ENCODE measurements at regions not wholly inside any gene's neighbourhood (a gene's known extent, or its start where the extent isn't known, plus 50 kb on each side); places are given as distances from the start of the nearest gene placed in this dataset.

DNA sequence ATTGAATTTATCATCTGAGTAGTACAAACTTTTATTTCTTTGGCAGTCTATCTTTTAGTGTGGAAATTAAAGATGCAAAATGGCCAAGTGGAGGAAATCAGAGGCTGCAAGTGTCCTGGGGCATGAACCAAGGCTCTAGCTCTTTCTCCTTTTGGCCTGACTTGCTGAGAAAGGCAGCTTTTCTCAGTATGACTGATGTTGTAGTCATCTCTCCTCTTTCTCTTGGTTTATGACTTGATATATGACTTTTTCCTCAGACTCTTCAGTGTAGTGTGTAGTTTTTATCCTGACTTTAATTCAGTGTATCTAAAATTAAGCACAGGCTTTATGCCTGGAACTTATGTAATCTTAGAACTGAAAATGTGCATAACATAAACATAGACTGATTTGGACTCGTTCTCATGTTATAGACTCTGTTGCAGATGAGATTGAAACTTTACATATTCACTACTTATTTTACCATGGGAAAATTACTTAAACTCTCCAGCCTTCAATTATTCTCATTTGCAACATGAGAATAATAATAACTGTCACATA is 65.7 kb downstream of the SLITRK5 start:
- no peak for DNase-seq (ENCODE audit: extremely low read depth, low read depth)
- TF ChIP-seq, protein P1, sequence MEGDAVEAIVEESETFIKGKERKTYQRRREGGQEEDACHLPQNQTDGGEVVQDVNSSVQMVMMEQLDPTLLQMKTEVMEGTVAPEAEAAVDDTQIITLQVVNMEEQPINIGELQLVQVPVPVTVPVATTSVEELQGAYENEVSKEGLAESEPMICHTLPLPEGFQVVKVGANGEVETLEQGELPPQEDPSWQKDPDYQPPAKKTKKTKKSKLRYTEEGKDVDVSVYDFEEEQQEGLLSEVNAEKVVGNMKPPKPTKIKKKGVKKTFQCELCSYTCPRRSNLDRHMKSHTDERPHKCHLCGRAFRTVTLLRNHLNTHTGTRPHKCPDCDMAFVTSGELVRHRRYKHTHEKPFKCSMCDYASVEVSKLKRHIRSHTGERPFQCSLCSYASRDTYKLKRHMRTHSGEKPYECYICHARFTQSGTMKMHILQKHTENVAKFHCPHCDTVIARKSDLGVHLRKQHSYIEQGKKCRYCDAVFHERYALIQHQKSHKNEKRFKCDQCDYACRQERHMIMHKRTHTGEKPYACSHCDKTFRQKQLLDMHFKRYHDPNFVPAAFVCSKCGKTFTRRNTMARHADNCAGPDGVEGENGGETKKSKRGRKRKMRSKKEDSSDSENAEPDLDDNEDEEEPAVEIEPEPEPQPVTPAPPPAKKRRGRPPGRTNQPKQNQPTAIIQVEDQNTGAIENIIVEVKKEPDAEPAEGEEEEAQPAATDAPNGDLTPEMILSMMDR (IDR thresholded peaks at IDR 0.05; ENCODE audit: low read depth, low read length): no peak

DNA sequence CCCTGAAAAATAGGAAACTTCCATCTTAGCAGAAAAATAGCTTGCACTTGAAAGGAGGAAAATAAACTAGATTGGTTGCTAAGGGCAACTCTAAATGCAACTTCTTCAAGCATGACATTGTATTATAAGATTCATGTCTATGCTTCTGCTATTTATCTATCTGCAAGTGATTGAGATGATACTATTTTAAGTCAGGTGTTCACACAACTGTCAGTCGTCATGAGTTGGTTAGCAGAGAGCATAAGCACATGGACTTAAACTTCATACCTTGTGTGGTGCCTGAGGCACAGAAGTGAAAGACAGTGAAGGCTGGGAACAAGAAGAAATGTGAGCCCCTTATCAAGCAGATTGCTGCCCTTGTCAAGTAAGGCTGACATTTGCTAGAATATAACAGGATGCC is 82.9 kb downstream of the SLITRK5 start:
- TF ChIP-seq, protein P1 (IDR thresholded peaks at IDR 0.05; ENCODE audit: low read depth, low read length): no peak
- DNase-seq (ENCODE audit: extremely low read depth, low read depth): no peak

DNA sequence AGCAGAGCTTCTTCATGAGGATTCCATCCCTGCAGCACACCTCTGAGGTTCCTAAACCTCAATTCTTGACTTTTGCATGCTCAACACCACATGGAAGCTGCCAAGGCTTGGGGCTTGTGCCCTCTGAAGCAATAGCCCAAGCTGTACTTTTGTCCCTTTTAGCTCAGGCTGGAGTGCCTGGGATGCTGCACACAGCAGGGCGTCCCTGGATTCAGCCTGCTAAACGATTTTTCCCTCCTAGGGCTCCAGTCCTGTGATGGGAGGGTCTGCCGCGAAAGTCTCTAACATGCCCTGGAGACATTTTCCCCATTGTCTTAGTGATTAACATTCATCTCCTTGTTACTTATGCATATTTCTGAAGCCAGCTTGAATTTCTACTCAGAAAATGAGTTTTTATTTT is 98.3 kb downstream of the SLITRK5 start:
- TF ChIP-seq, protein P1 (IDR thresholded peaks at IDR 0.05; ENCODE audit: low read depth, low read length): no peak
- DNase-seq (ENCODE audit: extremely low read depth, low read depth): no peak

DNA sequence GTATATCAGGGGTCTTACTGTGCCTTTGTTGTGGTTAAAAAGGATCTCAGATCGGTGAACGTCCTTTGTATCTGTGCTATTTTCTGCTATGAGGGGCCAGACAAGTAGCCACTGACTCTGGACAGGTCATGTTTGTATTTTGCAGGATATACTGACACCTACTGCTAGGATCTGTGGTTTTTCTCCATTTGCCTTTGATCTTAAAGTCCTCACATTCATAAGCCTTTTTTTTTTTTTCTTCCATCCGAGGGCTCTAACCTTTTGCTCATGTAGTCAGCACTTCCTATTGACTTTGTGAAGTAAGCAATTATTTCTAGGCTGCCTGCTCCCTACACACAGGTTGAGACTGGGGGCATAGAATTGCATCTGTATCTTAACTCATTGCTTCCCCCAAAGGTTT is 106.2 kb downstream of the SLITRK5 start:
- DNase-seq (ENCODE audit: extremely low read depth, low read depth): no peak
- TF ChIP-seq, protein P1 (IDR thresholded peaks at IDR 0.05; ENCODE audit: low read depth, low read length): no peak

DNA sequence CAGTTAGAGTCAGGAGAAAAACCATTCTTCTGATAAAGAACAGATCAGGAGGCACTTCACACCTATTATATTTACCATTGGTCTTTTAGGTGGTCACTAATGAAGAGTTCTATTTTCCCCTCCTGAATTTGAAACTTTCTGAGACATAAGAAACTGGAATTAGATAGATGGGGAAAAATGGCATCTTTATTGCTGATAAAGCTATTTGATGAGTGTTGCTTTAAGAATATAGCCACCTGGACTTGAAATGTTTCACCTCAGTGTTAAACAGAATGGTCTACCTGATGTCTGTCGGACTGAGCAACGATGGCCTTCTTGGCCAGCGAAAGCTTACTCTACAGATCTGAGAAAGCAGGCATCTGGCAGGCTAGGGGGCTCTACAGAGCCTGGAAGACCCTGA is 107.0 kb downstream of the SLITRK5 start:
- TF ChIP-seq, protein P1 (IDR thresholded peaks at IDR 0.05; ENCODE audit: low read depth, low read length): no peak
- no peak for DNase-seq (ENCODE audit: extremely low read depth, low read depth)

DNA sequence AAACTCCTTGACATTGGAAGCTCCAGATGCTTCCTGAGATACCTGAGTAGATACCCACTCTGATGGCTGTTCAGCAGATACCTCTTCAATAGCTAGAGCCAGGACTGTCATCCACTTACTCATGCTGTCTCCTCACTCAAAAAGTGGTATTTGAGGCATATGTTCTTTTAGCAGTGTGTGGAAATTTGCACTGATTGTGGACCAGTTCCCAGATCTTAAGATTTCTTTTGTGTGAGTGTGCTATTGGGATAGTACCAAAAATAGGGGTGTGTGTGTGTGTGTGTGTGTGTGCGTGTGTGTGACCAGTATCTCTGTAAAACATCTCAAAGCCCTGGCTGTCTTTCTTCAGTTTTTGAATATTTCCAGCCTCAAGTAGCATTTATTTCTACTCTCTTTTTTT is 108.3 kb downstream of the SLITRK5 start:
- TF ChIP-seq, protein P1 (IDR thresholded peaks at IDR 0.05; ENCODE audit: low read depth, low read length): no peak
- no peak for DNase-seq (ENCODE audit: extremely low read depth, low read depth)

DNA sequence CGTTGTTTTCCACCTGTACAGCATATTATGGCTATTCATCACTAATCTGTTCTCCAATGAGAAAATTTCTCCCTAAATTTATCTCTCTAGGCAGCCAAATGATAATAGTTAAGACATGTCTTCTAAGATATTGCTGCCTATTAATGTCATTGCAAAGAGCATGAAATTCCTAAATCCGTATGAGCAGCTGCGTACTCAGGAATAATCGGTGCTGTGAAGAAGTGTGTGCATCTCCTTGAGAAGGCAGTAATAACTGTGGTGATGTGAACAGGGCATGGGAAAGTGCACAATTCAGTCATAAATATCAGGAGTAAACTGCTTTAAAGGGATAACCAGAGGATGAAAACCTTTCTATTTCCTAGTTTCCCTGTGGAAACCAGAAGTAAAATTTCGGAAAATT is 112.2 kb downstream of the SLITRK5 start:
- TF ChIP-seq, protein P1 (IDR thresholded peaks at IDR 0.05; ENCODE audit: low read depth, low read length): no peak
- DNase-seq (ENCODE audit: extremely low read depth, low read depth): no peak

Data from AG09319 (cell line).